SIG-M5 (cell line): ENCODE measurements at regions not wholly inside any gene's neighbourhood (a gene's known extent, or its start where the extent isn't known, plus 50 kb on each side); places are given as distances from the start of the nearest gene placed in this dataset.
"Not testable (repeated sequence)": the region's sequence is repeated elsewhere in the genome, so short reads cannot be mapped to it uniquely, and the experiment has no call there.

Experiments
- DNase-seq: peaks from one replicate; lab custom pipeline; 2025; lab: John Stamatoyannopoulos, UW

- DNase-seq: no peak
These were observed 540.7 kb upstream of the CADM1 start for GRCh38 chr11:116044941-116045340.

GRCh38 chr11:116044520-116044919, 540.3 kb upstream of the CADM1 start:
- no peak for DNase-seq

GRCh38 chr11:116043857-116044256, 539.6 kb upstream of the CADM1 start:
- no peak for DNase-seq

GRCh38 chr11:116043059-116043458, 538.8 kb upstream of the CADM1 start:
- not testable (repeated sequence) for DNase-seq

GRCh38 chr11:116042146-116042545, 537.9 kb upstream of the CADM1 start:
- no peak for DNase-seq

GRCh38 chr11:116037861-116038260, 533.6 kb upstream of the CADM1 start:
- DNase-seq: no peak

- no peak for DNase-seq
These were observed 531.8 kb upstream of the CADM1 start for GRCh38 chr11:116035977-116036376.

- DNase-seq: no peak
These were observed 529.8 kb upstream of the CADM1 start for GRCh38 chr11:116033931-116034553.

- no peak for DNase-seq
These were observed 526.6 kb upstream of the CADM1 start for GRCh38 chr11:116030697-116031331.

- DNase-seq: not testable (repeated sequence)
These were observed 524.3 kb upstream of the CADM1 start for GRCh38 chr11:116028506-116028905.

GRCh38 chr11:115999437-115999836, 495.2 kb upstream of the CADM1 start:
- no peak for DNase-seq

- no peak for DNase-seq
These were observed 492.6 kb upstream of the CADM1 start for GRCh38 chr11:115996808-115997188.

GRCh38 chr11:115996125-115996807, 492.1 kb upstream of the CADM1 start:
- no peak for DNase-seq

- no peak for DNase-seq
These were observed 489.4 kb upstream of the CADM1 start for GRCh38 chr11:115993590-115993989.

- no peak for DNase-seq
These were observed 485.8 kb upstream of the CADM1 start for GRCh38 chr11:115990004-115990447.

GRCh38 chr11:115985896-115986295, 481.7 kb upstream of the CADM1 start:
- no peak for DNase-seq

GRCh38 chr11:115984228-115984627, 480.0 kb upstream of the CADM1 start:
- no peak for DNase-seq

- DNase-seq: no peak
These were observed 478.5 kb upstream of the CADM1 start for GRCh38 chr11:115982666-115983065.

- no peak for DNase-seq
These were observed 477.7 kb upstream of the CADM1 start for GRCh38 chr11:115981814-115982471.

GRCh38 chr11:115981104-115981481, 476.9 kb upstream of the CADM1 start:
- no peak for DNase-seq

- no peak for DNase-seq
These were observed 476.3 kb upstream of the CADM1 start for GRCh38 chr11:115980337-115981103.

- DNase-seq: no peak
These were observed 470.5 kb upstream of the CADM1 start for GRCh38 chr11:115974703-115975102.
